ENCODE measurements at regions not wholly inside any gene's neighbourhood (a gene's known extent, or its start where the extent isn't known, plus 50 kb on each side); places are given as distances from the start of the nearest gene placed in this dataset.

GRCh38 chr7:131726686-131727085 lies 170.3 kb upstream of the PODXL start:
- TF ChIP-seq CTCF (IDR thresholded peaks at IDR 0.05; ENCODE audit: insufficient read depth, low read depth, low read length) (no peak), EZH2 (IDR thresholded peaks at IDR 0.05; ENCODE audit: insufficient read depth, low read length) (no peak)

Measured in astrocyte (in vitro differentiated cells and primary cell).